ENCODE measurements at regions not wholly inside any gene's neighbourhood (a gene's known extent, or its start where the extent isn't known, plus 50 kb on each side); places are given as distances from the start of the nearest gene placed in this dataset.

DNA sequence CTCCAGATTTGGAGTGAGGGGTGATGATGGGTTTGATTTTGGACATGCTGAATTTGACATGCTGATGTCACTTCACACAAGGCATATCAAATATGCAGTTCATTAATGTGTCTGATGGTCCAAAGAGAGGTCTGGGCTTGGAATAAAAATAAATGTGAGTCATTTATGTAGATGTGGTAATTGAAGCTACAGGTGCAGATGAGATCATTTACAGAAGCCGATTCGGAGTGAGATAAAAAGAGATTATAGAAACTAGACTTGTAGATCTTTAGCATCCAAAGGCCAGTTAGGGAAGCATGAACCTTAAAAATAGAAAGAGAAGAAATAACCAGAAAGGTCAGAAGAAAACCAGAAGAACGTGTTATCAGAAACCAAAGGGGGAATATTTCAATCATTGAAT, 350.9 kb upstream of the ZP4 start:
- TF ChIP-seq POLR2AphosphoS5 (IDR thresholded peaks at IDR 0.05), result no peak
- TF ChIP-seq, protein P1, sequence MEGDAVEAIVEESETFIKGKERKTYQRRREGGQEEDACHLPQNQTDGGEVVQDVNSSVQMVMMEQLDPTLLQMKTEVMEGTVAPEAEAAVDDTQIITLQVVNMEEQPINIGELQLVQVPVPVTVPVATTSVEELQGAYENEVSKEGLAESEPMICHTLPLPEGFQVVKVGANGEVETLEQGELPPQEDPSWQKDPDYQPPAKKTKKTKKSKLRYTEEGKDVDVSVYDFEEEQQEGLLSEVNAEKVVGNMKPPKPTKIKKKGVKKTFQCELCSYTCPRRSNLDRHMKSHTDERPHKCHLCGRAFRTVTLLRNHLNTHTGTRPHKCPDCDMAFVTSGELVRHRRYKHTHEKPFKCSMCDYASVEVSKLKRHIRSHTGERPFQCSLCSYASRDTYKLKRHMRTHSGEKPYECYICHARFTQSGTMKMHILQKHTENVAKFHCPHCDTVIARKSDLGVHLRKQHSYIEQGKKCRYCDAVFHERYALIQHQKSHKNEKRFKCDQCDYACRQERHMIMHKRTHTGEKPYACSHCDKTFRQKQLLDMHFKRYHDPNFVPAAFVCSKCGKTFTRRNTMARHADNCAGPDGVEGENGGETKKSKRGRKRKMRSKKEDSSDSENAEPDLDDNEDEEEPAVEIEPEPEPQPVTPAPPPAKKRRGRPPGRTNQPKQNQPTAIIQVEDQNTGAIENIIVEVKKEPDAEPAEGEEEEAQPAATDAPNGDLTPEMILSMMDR (IDR thresholded peaks at IDR 0.05), result no peak
- no peak for TF ChIP-seq POLR2A (IDR thresholded peaks at IDR 0.05)
